GM12873 (cell line): ENCODE measurements at regions not wholly inside any gene's neighbourhood (a gene's known extent, or its start where the extent isn't known, plus 50 kb on each side); places are given as distances from the start of the nearest gene placed in this dataset.

Experiments
- CTCF ChIP-seq: IDR thresholded peaks from 2 replicates; pipeline ENCODE4 v1.5.1; 2012; ENCODE audit warnings: low read depth, mild to moderate bottlenecking, moderate library complexity, low read length, control low read depth; ENCODE audit not compliant: insufficient read depth; ENCODE audit errors: missing control alignments

DNA sequence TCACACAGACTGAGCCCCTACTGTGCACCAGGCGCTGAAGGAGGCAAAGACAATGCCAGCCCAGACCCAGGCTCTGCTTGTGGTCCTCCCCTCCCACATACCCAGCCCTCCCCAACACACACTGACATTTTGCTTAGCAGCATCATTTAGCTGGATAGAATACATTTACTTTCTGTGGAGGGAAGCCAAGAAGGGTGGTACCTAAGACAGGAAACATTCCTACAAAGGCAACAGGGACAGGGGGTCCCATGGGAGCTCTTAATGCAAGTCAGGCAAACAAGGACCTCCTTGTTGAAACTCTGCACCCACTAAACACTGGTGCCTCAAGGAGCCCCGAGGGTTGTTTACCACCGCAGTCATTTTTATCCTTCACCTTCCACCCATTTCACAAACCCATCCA is 77.0 kb upstream of the ZNF507 start:
- TF ChIP-seq CTCF, result no peak

GRCh38 chr19:32269831-32270230 is 75.6 kb upstream of the ZNF507 start:
- no peak for TF ChIP-seq CTCF

DNA sequence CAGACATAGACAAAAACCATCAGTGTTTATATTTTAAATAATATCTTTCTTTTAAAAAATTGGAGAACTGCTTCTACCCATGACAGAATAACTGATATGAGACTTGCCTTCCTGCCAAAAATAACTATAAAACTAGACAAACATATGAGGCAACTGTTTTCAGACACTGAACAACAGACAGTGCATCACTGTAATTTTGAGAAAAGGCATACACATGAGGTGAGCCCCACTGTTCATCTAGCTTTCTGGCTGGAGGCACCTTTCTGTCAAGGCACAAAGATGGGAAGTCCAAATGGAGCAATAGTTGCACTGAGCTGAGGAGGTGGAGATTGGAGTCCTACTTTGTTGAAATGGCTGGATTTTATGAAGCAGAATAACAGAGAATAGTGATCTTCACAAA is 71.9 kb upstream of the ZNF507 start:
- no peak for TF ChIP-seq CTCF

DNA sequence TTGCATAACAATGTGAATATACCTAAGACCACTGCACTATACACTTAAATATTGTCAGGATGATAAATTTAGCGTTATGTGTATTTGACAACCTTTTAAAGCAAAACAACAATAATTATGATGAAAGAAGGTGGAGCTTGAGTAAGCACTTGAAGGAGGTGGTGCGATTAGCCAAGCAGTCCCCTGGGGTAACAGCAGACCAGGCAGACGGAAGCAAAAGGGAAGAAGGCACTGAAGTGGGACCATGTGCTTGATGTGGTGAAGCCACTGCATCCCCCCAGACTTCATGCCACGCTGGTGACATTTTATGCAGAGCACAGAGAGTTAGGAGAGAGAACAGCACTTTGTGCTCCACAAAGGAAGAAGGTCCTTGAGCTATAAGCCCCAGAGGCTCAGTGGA is 58.3 kb upstream of the ZNF507 start:
- no peak for TF ChIP-seq CTCF

DNA sequence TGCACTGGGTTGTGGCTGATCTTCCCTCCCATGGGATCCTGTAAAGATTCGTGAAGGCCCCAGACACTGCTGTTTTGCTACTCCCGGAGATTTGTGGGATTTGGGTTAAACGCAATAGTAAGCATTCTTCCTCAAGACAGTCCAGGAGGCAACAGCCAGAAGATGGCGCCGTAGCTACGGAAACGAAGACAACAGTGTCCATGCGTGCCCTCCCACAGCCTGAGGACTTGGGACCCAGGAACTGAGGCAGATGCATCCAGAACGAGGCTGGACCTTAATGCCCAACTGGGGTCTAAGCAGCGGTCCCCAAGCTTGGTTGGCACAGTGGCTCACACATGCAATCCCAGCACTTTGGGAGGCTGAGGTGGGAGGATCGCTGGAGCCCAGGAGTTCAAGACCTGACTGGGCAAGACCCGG is 57.6 kb upstream of the ZNF507 start:
- TF ChIP-seq CTCF, result peak; percentile 36

- no peak for TF ChIP-seq CTCF
Observed at GRCh38 chr19:32289566-32290210, 55.7 kb upstream of the ZNF507 start.

DNA sequence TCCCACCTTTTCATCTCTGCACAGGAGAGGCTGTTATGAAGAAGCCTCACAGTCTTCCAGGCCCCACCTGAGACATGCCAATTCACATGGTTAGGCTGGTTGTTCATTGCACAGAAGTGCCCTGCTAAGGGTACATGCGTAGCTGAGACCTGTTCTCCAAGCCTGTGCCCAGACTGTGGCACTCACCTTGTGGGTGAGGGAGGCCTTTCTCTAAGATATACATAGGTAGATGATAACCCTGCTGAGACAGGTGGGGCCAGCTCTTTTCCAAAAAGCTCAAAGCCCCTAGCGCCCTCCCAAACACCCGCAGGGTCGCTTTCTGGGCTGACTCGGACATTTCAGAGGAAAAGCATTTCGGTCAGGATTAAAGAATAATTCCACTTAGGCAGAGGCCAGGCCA is 53.5 kb upstream of the ZNF507 start:
- no peak for TF ChIP-seq CTCF
